GM18498 (cell line): ENCODE measurements at regions not wholly inside any gene's neighbourhood (a gene's known extent, or its start where the extent isn't known, plus 50 kb on each side); places are given as distances from the start of the nearest gene placed in this dataset.
A peak's percentile ranks its signal among the peaks of the same experiment; 100 is the strongest.

ENCODE experiments used
- ATAC-seq: cut with Tn5 transposase; IDR thresholded peaks from one replicate; pipeline ENCODE4 v1.9.1; 2021; ENCODE audit warnings: mild to moderate bottlenecking, moderate library complexity; ENCODE audit not compliant: unreplicated experiment

GRCh38 chr13:22112956-22113745 lies 442.3 kb downstream of the FGF9 start:
- no peak for ATAC-seq

GRCh38 chr13:22114630-22115311 lies 443.9 kb downstream of the FGF9 start:
- ATAC-seq, result peak; percentile 90

DNA sequence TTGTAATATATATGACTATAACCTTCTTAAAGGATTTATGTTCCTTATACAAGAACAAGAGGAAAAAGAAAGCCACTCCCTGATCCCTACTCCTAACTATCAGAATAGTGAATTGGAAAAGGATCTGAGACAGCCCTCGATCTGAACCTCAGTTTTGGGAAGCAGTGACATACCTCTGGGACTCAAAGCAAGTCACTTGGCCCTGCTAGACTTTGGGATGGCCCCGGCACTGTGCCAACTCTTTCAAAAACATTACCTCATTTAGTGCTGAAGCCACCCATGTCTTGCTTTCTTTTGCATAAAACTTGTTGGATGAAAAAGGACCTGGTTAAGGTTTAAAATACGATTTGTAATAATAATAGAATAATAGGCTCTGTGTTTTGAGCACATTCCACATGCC lies 447.3 kb downstream of the FGF9 start:
- no peak for ATAC-seq

DNA sequence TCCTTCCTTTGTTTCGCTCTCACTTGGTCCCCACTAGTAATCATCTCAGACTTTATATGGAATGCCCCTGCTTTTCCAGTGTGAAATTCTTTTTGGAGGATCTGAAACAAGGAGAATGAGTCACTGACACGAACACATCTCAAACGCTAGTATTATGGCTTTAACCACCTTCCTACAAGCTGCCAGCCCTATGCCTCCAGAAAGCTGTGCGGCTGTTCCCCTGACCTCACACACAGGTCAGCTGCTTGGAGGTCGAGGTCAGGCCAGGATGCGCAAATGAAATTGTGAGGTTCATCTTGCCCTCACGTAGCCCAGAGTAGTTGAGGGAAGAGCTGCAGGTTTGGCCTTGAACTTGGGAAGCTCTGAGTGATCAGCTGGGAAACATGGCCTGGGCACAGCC lies 449.8 kb downstream of the FGF9 start:
- ATAC-seq, result no peak

GRCh38 chr13:22121146-22121739 lies 450.4 kb downstream of the FGF9 start:
- no peak for ATAC-seq

DNA sequence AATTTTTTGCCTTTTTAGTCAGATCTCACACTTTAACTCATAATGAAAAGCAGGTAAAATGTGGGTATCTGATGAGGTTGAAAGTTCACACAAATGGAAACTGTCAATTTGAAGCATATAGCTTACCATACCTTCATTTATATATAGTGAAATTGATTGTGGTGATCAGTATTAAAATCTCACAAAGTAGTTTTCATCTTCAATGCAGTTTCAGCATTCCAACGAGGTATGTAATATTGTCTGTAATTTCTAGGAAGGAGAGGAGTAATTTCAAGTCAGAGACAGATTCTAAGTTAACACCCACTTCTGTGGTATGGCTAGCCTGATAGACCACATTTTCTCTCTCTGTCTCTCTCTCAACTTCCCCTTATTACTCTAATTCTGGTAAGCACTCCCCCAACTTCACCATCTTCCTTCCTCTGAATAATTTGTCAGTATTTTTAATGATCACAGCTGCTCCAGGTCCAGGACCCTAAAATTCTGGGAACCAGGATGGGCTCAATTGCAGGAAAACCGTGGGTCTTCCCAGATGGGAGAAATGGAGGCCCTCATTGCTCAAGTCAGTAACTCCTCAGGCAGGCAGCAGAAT lies 455.7 kb downstream of the FGF9 start:
- ATAC-seq, result peak; percentile 97

DNA sequence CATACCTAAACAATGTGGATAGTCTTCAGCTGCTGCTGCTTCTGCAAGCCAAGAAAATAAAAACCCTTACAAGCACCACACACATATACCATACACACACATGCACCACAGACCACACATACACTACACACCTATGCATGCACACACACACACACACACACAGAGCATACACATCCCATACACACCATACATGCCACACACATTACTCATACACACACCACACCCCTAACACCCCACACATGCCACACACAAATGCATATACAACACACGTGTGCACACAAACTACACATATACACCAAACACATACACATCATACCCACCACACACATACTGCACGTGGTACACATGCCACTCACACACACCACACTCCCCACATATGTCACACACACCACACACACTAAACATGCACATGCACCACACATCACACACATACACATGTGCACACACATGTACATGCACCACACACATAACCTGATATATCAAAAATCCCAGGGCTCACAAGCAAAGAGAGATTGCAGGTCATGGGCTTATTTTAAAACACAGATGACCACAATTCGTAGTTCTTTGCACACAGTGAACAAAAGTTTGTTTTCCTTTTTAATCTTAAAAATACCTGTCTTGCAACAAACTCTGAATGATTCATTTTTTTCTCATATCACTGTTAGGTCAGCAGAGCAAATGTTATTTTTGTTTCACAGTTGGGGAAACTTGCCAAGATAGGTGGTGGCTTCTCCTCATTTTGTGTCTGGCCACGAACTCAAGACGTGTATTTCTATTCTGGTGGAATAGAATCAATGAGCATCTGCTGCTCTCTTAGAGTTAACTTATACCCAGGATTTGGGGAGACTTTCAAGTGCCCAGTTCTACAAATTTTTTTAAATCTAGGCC lies 456.6 kb downstream of the FGF9 start:
- ATAC-seq, result no peak

DNA sequence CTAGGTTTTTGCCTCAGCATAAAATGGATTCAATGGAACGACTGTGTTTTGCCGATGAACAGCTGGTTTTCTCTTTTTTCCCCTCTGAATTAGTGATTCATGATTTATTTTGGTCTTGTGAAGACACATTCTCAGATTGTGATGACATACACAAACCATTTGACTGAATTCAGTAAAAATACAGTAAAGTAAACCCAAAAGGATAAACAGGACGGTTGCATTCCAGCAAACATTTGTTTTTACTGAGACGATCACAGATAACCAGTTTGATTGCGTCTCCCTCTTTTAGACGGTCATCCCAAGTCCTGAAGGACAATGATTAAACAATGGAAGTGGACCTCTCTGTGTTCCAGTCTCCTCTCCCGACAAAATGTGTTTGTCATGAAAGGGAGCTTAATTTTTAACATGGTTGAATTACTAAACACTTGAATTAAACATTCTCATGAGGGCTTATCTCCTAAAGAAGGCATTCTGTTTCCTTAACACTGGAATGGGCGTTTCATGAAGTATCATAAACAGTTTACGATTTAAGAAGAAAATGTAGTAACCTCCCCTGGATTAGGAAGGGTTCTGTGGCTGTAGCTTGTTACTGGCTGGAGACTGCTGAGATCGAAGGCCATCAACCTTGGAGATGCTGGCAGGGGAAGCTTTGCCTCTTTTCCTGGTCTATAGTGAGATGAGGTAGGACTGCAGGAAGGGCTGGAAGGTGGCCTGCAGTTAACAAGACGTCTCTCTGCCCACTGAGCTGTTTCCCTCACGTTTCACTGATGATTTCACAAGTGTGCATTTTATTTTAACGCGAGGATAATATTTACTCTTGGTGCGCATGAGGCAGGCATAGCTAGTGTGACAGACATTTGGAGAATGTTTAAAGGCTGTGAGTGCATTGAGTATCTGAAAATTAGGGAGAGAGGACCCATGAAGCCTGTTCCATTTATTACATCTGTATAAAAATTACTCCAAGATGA lies 457.9 kb downstream of the FGF9 start:
- ATAC-seq, result no peak

DNA sequence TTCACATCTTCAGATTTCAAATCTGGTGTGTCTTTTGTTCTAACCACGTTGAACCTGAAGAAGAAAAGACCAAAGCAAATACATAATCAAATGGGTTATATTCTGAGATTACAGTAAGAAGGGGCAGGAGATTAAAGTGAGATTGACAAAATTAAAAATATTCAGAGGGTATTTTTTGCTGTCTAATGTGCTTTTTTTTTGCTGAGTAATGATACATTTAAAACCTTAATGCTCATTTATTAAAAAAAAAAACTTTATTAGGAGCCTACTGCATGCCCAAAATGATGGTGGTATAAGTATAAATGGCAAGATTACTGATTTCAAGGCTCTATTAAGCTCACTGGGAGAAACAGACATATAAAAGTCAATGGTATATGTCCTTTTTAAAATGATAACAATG lies 459.4 kb downstream of the FGF9 start:
- ATAC-seq, result no peak

DNA sequence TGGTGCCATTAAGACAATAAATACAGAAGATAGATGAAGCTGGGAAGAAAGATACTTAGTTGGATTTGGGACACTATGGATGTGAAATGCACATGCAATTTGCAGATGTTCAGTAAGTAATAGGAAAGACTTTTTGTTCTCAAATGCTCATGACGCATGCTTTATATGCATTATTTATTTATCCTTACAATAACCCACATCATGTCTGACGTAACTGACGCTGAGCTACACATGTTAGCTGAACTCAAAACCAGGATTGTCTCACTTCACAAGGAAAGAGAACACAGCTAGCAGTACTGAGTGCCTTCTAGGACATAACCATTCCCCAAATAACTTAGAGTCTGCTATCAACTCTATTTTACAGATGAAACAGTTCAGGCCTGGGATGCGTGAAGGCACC lies 463.4 kb downstream of the FGF9 start:
- no peak for ATAC-seq

DNA sequence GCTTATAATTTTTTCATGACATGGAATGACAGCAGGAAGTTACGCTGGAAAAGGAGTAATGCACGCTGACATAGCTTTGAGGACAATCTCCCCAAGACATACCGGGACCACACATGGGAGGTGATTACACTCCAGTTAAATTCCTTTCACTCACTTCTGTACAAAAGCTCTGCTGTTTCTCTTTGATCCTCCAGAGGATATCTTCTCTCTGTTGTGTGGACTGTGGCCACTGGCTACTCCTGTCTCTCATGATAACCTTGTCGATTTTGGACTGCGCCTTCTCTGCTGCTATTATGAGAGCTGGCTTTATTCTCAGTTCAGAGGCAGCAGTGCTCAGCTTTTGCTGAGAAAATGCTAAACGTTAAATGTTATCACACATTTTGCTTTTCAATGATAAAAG lies 464.6 kb downstream of the FGF9 start:
- no peak for ATAC-seq

- ATAC-seq, result no peak
These were observed 466.6 kb downstream of the FGF9 start for GRCh38 chr13:22137361-22138050.

DNA sequence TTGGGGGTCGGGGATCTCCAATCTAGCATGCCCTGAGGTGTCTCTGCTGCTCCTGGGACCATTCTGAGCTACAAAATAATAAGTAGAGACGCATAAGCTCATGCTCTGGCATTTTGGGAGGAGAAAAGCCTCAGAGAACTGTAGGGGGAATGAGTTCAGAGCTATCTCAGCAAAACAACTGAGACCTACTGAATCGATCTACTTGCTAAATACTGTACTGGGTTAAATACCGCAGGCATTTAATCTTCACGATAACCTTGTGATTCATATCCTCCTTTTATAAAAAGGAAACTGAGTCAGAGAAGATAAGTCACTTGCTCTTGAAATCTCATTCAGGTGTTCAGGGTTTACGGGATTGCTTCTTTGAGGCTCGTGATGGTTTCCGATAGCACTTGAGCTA lies 468.1 kb downstream of the FGF9 start:
- no peak for ATAC-seq

DNA sequence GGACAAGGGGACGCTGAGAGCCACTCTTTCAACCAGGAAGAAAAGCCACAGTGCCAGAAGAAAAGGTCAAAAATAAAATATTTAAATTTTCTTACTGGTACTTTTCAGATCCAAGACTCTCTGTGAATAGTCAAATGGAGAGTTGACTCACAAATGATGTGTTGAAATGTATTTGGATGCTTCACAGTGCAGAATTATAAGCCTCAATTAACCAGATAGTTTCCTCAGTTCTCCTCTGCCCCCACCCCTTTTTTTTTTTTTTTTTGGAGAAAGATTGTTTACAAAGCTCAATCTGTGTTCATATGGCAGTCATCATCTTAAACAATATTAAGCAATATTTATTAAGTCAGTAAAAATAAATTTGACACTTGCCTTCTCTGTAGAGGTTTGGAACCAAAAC lies 470.8 kb downstream of the FGF9 start:
- ATAC-seq, result no peak

DNA sequence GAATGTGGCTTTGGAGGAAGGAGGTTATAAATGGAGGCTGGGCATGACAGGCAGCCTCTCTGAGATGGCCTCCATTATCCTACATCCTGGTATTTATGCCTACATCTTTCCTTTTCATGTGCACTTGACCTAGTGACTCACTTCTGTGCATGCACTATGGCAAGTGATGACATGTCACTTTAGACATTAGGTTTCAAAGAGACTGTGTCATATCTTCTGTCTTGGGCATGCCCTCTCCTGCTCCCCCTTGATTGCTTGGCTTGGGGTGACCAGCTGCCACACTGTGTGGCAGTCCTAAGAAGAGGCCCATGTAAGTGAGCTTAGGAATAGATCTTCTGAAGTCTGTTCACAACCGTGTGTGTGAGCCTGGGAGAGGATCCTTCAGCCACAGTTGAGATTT lies 472.8 kb downstream of the FGF9 start:
- ATAC-seq, result no peak

GRCh38 chr13:22144806-22145205 lies 473.9 kb downstream of the FGF9 start:
- ATAC-seq, result no peak

DNA sequence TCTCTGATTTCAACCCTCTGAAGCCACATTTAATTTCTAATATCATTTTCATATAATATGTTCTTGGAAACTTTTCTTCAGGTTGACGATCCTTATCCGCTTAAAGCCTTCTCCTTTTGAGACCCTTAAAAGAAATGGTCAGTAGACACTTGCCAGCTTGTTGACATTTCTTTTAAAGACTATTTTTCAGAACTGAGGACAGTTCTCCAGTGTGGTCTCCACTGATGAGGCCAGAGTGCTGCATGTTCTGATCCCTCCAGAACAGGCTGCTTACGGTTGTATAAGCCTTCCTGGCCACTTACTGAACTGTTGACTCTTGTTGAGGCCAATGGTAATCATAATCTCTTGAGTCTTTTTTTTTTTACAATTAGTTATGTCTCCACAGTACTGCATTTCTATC lies 477.3 kb downstream of the FGF9 start:
- no peak for ATAC-seq

GRCh38 chr13:22152751-22153150 lies 481.9 kb downstream of the FGF9 start:
- ATAC-seq, result no peak

GRCh38 chr13:22154041-22154440 lies 483.2 kb downstream of the FGF9 start:
- ATAC-seq, result no peak
